ENCODE measurements at regions not wholly inside any gene's neighbourhood (a gene's known extent, or its start where the extent isn't known, plus 50 kb on each side); places are given as distances from the start of the nearest gene placed in this dataset.

GRCh38 chr2:7748717-7749415, 831.7 kb downstream of the RNF144A start:
- TF ChIP-seq, protein P1, sequence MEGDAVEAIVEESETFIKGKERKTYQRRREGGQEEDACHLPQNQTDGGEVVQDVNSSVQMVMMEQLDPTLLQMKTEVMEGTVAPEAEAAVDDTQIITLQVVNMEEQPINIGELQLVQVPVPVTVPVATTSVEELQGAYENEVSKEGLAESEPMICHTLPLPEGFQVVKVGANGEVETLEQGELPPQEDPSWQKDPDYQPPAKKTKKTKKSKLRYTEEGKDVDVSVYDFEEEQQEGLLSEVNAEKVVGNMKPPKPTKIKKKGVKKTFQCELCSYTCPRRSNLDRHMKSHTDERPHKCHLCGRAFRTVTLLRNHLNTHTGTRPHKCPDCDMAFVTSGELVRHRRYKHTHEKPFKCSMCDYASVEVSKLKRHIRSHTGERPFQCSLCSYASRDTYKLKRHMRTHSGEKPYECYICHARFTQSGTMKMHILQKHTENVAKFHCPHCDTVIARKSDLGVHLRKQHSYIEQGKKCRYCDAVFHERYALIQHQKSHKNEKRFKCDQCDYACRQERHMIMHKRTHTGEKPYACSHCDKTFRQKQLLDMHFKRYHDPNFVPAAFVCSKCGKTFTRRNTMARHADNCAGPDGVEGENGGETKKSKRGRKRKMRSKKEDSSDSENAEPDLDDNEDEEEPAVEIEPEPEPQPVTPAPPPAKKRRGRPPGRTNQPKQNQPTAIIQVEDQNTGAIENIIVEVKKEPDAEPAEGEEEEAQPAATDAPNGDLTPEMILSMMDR (IDR thresholded peaks at IDR 0.05) = no peak
- no peak for TF ChIP-seq POLR2AphosphoS5 (IDR thresholded peaks at IDR 0.05)
- no peak for TF ChIP-seq POLR2A (IDR thresholded peaks at IDR 0.05)
- TF ChIP-seq EP300 (IDR thresholded peaks at IDR 0.05) = no peak
